ENCODE measurements at regions not wholly inside any gene's neighbourhood (a gene's known extent, or its start where the extent isn't known, plus 50 kb on each side); places are given as distances from the start of the nearest gene placed in this dataset.

DNA sequence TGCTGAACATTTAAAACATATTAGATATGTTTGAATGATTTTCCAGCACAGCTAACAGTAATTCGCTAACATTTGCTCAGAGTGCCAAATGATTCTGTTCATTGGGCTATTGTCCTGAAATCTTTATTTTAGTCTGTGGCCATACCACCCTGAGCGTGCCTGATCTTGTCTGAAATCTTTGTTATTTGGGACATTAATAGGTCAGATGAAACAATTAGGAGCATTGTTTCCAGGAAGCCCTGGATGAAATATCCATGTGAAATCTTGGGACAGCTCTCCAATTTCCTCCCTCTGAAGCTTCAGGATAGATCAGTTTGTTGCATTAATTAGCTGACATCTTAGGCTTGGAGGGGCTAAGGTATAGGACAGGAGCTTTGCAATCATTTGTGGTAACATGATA lies 512.0 kb downstream of the KIF20B start (continued):
- TF ChIP-seq, protein P1, sequence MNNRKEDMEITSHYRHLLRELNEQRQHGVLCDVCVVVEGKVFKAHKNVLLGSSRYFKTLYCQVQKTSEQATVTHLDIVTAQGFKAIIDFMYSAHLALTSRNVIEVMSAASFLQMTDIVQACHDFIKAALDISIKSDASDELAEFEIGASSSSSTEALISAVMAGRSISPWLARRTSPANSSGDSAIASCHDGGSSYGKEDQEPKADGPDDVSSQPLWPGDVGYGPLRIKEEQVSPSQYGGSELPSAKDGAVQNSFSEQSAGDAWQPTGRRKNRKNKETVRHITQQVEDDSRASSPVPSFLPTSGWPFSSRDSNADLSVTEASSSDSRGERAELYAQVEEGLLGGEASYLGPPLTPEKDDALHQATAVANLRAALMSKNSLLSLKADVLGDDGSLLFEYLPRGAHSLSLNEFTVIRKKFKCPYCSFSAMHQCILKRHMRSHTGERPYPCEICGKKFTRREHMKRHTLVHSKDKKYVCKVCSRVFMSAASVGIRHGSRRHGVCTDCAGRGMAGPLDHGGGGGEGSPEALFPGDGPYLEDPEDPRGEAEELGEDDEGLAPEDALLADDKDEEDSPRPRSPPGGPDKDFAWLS (CRISPR knock-in tag; IDR thresholded peaks at IDR 0.05; ENCODE audit: borderline replicate concordance) = no peak
- TF ChIP-seq, protein P2, sequence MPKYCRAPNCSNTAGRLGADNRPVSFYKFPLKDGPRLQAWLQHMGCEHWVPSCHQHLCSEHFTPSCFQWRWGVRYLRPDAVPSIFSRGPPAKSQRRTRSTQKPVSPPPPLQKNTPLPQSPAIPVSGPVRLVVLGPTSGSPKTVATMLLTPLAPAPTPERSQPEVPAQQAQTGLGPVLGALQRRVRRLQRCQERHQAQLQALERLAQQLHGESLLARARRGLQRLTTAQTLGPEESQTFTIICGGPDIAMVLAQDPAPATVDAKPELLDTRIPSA (CRISPR knock-in tag; IDR thresholded peaks at IDR 0.05; ENCODE audit: borderline replicate concordance) = no peak
- TF ChIP-seq ZNF619 (CRISPR knock-in tag; IDR thresholded peaks at IDR 0.05) = no peak
- TF ChIP-seq MED13 (CRISPR knock-in tag; IDR thresholded peaks at IDR 0.05) = no peak
- no peak for TF ChIP-seq ASH2L (IDR thresholded peaks at IDR 0.05; ENCODE audit: insufficient read length, low read depth, low read length)
- TF ChIP-seq KMT2A (CRISPR knock-in tag; IDR thresholded peaks at IDR 0.05) = no peak
- no peak for TF ChIP-seq ZNF75D (CRISPR knock-in tag; IDR thresholded peaks at IDR 0.05; ENCODE audit: borderline replicate concordance)
- TF ChIP-seq, protein P3, sequence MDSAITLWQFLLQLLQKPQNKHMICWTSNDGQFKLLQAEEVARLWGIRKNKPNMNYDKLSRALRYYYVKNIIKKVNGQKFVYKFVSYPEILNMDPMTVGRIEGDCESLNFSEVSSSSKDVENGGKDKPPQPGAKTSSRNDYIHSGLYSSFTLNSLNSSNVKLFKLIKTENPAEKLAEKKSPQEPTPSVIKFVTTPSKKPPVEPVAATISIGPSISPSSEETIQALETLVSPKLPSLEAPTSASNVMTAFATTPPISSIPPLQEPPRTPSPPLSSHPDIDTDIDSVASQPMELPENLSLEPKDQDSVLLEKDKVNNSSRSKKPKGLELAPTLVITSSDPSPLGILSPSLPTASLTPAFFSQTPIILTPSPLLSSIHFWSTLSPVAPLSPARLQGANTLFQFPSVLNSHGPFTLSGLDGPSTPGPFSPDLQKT (CRISPR knock-in tag; IDR thresholded peaks at IDR 0.05; ENCODE audit: borderline replicate concordance) = no peak
- TF ChIP-seq, protein P4, sequence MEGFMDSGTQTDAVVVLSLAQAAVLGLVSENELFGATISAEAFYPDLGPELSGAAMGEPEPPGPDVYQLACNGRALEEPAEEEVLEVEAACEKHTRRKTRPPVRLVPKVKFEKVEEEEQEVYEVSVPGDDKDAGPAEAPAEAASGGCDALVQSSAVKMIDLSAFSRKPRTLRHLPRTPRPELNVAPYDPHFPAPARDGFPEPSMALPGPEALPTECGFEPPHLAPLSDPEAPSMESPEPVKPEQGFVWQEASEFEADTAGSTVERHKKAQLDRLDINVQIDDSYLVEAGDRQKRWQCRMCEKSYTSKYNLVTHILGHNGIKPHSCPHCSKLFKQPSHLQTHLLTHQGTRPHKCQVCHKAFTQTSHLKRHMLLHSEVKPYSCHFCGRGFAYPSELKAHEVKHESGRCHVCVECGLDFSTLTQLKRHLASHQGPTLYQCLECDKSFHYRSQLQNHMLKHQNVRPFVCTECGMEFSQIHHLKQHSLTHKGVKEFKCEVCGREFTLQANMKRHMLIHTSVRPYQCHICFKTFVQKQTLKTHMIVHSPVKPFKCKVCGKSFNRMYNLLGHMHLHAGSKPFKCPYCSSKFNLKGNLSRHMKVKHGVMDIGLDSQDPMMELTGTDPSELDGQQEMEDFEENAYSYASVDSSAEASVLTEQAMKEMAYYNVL (CRISPR knock-in tag; IDR thresholded peaks at IDR 0.05; ENCODE audit: borderline replicate concordance) = no peak

All from HepG2 (cell line).